GM18907 (cell line): ENCODE measurements at regions not wholly inside any gene's neighbourhood (a gene's known extent, or its start where the extent isn't known, plus 50 kb on each side); places are given as distances from the start of the nearest gene placed in this dataset.

Source experiments
- ATAC-seq: cut with Tn5 transposase; IDR thresholded peaks from one replicate; pipeline ENCODE4 v1.9.1; 2021; ENCODE audit warnings: mild to moderate bottlenecking, moderate library complexity; ENCODE audit not compliant: unreplicated experiment

DNA sequence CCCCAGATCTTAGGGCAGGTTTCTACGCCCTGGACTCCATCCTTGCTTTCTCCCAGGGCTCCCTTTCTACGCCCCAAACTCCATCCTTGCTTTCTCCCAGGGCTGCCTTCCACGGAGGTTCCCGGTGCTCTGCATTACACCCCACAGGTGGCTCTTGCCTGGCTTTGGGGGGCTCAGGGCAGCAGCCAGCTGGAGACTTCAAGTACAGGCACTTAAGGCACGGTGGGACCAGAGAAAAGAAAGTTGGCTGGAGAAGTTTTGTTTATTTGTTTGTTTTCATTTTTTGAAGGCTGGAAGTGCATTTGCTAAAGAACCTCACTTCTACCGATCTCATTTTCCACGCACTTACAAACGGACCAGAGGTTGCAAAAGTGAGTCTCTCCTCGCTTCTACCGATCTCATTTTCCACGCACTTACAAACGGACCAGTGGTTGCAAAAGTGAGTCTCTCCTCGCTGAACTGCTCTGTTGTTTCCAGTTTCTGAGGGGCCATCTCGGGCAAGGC lies 103.8 kb upstream of the MED13L start:
- no peak for ATAC-seq

DNA sequence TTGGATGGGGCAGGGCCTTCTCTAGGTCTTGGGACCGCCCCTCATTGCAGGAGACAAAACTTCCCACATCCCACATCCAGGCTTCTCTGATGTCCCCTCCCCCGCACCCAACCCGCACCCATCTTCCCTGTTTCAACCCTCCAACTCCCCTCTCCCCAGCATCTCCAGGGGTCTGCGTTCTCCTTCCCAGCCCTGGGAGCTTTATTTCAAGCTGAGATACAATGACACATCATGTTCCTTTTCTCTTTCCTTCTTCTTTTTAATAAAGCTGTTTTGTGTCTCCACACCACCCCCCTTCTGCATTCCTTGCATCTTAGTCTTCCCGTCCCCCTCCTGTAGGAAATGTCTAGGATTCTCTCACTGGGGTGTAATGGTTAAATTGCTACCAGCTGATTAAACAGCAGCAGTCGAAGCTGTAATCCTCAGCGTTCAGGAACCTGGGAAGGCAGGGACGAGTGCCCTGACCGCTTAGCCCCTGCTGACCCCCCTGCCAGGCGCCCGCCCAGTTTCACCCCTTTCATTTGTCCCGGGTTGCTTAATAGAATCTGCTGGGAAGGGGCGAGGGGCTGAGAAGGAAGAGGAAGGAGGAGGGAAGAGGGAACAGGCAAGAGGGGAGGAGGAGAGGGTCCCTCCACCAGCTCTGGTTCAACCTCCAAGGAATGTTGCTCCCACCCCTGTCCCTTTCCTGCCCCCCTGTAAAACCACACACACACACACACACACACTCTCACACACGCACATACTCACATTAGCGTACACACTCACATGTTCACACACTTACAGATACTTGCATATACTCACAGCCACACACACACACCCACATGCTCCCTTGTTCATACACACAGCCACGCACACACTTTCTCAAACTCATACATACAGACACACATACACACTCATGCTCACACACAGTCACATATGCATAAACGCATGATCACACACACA lies 104.5 kb upstream of the MED13L start:
- ATAC-seq, result no peak

DNA sequence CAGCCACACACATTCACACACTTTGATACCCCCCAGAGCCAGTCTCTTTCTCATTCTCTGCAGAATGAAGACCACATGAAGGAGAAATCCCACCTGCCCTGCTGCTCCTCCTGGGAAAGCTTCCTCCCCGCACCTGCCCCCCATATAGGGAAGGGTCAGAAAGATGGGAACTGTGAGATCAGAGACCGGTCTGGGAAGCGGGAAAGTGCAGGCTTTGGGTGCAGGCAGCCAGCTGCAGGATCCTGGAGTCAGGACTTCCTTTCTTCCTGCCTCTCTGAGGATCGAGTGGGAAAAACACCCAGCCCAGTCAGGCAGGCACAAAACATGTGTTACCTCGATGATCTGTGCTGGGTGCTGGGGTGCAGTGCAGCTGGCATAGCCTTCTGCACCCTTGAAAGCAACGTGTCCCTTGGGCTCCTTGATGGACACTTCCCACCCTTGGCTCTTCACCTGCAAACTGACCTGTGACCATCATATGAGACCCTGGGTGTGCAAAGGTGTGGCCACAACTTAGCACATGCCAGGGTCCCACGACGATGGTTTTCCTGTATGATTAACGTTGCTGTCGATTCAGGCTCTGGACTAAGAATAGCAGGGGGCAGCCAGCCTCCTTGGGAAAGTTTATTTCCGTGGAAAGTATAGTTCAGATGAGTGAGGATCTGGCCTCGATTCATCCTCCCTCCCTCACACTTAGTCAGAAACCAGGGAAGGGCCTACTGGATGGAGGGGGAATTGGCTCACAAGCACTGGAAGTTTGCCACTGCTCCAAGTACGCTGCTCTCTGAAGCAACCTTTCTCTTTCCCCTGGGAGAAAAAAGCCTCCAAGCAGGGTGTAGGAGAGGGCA lies 105.4 kb upstream of the MED13L start:
- no peak for ATAC-seq

DNA sequence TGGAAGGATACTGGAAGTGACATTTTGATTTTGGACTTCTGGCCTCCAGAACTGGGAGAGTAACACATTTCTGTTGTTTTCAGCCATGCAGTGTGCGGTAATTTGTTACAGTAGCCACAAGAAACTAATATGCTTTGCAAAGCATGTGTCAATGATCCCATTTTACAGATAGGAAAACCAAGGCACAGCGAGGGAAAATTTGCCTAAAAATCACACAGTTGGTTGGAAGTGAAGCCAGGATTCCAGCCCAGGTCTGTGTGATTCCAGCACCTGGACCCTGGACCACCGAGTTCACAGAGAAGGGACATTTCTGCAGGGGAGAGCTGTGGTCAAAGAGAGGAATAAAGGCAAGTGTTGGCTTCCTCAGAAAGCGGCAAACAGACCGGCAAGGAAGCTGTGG lies 106.7 kb upstream of the MED13L start:
- no peak for ATAC-seq

DNA sequence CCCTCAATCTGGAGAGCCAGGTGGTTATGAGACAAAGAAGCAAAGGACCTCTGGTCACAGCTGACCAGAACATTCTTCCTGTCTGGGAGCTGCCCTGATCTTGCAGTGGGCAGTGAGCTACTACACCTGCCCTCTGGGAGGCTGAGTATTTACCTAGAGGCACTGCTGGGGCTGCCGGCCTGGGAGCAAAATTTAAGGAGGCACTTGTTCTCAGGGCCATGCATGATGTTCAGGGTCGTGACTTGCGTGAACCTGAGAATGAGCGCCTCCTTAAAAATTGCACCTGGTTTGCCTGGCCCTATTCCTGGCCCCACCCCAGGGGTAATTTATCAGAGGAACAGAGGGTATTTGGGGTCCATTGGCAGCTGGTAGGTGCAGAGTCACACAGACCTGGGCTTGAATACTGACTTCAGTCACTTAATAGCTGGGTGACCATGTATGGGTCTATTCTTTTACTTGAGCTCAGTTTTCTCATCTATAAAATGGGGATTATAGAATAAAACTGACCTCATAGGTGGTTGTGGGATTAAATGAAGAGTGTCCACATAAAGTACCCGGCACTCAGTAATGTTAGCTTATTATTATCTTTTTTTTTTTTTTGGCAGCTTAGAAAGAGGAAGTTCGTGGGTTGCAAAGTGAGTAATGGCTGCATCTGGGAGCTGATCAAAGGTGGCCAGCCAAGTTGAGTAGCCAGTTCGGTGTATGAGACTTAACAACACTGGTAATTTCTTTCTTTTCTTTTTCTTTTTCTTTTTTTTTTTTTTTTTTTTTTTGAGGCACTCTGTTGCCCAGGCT lies 107.4 kb upstream of the MED13L start:
- ATAC-seq, result no peak

DNA sequence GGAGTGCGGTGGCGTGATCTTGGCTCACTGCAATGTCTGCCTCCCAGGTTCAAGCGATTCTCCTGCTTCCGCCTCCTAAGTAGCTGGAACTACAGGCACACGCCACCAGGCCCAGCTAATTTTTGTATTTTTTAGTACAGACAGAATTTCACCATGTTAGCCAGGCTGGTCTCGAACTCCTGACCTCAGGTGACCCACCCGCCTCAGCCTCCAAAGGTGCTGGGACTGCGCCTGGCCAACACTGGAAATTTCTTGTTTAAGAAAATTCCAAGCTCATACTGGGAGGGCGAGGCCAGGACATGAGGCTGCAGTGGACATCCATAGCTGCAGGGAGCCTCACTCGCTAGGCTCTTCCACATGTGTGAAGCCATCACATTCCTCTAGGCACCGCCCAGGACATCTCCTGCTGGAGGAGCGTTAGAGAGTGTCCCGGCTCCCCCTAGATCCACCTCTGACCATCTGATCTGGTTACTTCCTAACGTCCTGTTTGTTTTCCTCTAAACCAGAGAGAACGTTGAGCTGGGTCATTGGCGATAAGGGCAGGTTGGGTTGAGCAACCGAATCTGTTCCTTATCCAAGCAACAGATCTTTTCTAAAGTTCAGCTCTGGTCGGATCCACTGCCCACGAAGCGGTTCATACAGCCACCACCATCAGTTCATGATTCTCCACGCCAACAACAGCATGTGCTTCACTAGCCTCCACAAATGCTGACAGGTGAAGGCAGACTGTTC lies 108.2 kb upstream of the MED13L start:
- no peak for ATAC-seq

DNA sequence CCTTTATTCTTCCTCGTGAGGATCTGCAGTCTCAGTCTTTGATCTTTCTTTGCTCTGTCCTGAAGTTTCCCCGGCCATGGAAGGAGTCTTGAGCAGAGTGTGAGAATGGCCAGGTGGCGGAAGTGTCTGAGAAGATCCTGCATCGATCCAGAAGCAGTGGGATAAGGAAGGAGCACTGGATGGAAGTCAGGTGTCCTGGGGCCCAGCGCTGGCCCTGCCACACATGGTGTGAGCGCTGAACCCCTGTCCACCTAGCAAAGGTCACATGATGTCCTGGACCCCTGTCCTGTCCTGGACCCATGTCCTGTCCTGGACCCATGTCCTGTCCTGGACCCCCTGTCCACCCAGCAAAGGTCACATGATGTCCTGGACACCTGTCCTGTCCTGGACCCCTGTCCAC lies 111.8 kb upstream of the MED13L start:
- no peak for ATAC-seq

DNA sequence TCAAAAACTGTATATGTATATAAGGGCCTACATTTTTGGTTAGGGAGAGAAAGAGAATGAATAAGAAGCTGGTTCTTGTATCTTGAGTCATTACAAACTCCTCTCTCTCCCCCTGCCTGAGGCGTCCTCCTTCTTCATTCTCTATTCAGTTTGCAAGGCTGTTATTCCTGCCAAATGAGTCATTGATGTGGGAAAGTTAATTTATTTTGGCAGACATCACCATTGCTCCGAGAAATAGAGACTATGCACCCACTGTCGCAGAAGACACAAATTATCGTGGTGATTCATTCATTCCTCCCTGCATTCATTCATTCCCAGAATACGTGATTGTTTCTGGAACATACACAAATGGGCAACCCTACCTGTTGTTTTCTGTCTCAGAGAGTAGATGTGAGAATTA lies 112.5 kb upstream of the MED13L start:
- ATAC-seq, result no peak

DNA sequence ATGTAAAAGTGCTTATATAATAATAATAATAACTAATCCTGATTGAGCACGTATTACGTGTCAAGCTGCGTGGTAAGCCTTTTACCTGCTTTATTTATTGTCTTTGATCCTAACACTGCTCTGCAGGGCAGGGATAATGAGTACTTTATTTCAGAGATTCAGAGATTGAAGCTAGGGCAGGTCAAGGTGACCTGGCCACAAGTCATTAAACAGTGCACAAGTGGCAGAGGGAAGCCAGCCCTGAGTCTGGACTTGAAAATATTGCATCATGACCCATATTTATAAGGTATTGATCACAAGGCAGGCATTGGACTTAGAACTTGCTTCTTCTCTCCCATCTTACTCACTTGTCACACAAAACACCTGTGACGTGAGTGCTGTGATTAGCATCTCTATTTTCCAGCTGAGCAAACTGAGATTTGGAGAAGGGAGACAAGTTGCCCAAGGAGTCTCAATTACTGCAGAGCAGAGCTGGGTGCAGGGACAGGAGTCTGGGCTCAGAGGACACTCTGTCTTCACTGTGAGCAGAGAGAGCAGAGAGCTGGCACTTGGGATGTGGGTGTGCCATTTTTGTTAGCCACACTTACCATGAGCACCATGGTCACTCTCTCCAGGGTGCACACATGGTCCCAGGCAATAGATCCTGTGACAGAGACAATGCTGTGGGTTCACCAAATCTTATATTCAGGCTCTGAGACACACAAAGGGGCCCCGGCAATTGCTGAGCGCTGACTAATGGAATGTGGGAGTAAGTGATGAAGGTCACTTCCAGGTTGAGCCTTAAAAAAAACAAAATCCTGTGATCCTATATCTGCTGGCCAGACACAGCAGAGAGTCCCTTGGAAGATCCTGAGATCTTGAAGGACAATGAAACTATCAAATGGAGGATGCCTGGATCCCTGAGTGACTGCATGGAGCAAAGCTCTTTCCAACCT lies 113.2 kb upstream of the MED13L start:
- ATAC-seq, result no peak

DNA sequence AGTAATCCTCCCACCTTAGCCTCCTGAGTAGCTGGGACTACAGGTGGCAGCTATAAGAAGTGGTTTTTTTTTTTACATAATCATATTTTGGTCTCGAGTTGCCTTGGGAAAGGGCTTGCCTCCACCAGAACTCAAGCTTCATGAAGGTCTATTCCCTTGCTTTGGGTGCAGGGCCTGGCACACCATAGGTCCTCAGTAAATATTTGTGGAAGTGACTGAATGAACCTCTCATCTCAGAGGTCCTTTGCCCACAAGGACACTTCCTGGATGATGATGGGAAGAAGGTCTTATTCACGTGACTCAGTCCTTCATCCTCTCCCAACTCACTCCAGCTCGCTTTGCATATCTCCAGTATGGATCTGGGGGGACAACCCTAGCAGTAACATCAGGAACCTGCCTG lies 114.0 kb upstream of the MED13L start:
- ATAC-seq, result no peak

DNA sequence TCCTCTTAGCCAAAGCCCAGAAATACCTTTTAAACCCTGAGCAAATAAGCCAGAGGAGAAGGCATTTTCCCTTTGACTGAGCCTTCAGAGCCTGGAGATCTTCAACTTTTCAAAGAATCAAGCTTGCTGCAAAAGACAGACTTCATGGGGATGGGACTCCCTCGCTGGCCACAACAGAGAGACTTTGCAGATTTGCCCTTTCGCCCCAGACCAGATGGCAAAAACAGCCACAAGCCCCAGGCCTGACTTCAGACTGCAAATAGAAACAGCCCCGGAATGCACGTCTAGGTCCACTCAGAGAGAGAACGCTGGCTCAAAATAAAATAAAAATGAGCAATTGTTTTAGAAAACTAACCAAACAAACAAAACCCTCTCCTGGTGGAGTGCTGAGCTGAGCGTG lies 114.6 kb upstream of the MED13L start:
- ATAC-seq, result no peak

DNA sequence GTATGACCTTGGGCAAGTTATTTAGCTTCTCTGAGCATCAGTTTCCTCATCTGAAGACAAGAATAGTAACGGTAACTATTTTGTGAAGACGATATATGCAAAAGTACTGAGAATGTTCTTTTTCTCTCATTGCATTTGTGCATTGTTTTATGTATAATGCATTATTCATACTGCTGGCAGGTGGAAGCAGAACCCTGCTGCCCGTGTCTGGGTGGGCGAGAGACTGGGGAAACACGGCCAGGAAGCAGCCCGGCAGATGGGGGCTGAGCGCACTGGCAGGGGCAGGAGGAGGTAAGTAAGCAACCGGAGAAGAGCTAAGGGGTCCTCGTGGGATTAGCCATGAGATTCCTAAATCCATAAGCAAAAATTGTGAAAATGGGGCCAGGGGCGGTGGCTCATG lies 115.8 kb upstream of the MED13L start:
- no peak for ATAC-seq

DNA sequence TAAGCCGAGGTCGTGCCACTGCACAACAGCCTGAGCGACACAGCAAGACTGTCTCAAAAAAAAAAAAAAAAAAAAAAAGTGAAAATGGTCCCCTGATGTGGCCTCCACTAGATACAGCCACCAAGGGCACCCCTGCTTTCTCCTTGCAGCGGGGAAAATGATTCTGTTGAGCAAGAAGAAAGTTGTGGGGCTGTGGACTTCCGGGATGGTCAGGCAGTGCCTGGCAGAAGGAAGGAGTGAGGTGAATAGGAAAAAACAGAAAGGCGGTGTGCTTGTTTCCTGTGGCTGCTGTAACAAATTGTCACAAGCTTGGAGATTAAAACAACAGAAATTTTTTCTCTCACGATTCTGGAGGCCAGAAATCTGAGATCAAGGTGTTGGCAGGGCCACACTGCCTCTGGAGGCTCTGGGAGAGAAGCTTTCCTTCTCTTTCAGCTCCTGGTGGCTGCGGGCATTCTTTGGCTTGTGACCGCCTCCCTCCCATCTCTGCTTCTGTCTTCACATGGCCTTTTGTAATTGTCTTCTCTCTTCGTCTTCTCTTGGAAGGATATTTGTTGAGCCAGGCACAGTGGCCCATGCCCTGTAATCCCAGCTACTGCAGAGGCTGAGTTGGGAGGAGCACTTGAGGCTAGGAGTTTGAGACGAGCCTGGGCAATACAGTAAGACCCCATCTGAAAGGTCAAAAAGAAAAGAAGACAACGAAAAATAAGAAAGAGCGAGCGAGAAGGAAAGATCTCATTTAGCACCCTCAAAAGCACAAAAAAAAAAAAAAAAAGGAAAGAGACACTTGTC lies 116.6 kb upstream of the MED13L start:
- ATAC-seq, result no peak

DNA sequence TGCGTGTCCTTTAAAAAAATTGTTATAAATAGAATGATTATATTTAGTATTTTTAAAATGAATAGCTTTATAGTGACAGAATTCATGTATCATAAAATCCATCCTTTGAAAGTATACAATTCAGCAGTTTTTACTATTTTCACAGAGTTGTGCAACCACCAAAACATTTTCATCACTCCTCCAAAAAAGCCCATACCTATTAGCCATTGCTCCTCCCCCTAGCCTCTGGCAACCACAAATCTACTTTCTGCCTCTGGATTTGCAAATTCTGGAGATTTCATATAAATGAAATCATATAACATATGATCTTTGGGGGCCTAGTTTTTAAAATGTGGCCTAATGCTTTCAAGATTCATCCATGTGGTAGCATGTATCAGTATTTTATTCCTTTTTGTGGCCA lies 117.9 kb upstream of the MED13L start:
- no peak for ATAC-seq

DNA sequence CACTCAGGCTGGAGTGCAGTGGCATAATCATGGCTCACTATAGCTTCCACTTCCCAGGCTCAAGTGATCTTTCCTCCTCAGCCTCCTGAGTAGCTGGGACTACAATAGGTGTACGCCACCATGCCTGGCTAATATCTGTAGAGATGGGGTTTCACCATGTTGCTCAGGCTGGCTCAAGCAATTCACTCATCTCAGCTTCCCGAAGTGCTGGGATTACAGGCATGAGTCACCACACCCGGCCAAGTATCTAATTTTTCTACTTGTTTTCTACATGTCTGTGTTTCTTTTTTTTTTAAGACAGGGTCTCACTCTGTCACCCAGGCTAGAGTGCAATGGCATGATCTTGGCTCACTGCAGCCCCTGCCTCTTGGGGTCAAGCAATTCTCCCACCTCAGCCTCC lies 119.7 kb upstream of the MED13L start:
- no peak for ATAC-seq

DNA sequence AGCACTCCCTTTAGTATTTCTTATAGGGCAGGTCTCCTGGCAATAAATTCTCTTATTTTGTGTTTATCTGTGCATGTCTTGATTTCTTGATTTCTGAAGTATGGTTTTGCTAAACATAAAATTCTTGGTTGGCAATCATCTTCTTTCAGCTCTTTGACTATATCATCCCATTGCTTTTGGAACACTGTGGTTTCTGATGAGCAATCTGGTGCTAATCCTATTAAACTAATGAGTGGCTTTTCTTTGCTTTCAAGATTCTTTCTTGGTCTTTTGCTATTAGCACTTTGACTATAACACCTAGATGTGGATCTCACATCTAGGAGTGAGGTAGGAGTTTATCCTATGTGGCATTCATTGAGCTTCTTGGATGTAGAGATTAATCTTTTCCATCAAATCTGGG lies 120.7 kb upstream of the MED13L start:
- no peak for ATAC-seq

DNA sequence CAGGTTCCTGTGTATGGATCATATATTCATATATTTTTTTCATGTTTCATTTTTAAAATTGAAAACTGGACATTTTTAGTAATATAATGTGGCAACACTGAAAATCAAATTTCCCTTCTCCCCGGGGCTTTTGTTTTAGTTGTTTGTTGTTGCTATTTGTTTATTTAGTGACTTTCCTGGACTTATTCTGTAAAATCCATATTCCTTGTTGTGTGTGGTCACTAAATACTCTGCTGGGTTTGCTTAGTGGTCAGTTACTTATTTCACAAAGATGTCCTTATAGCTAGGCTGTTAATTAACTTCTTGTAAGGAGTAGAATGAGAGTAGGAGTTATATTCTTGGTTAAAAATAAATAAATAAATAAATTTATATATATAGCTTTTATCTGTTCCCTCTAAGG lies 121.6 kb upstream of the MED13L start:
- no peak for ATAC-seq

DNA sequence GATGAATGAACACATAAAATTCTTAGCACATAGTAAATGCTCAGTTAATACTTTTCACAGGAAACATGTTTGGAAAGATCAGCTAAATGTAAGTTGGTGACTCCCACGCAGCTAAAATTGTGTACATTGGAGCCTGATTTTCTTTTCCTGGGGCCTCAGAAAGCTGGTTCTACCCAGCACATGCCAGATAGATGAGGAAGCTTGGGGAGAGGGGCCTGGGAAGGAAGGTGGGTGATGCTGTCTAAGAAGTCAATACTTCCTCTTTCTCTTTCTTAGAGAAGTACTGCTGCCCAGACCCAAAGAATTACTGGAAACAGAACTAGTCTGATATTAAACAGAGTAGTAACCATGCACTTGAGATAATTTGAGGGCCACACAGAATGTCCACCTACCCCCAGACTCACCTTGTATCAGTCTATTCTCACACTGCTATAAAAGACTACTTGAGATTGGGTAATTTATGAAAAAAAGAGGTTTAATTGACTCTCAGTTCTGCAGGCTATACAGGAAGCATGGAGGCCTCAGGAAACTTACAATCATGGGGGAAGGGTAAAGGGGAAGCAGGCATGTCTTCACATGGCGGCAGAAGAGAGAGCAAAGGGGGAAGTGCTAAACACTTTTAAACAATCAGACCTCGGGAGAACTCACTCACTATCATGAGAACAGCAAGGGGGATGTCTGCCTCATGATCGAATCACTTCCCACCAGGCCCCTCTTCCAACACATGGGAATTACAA lies 123.3 kb upstream of the MED13L start:
- ATAC-seq, result no peak
